Type B pancreatic cell (in vitro differentiated cells): ENCODE measurements at regions not wholly inside any gene's neighbourhood (a gene's known extent, or its start where the extent isn't known, plus 50 kb on each side); places are given as distances from the start of the nearest gene placed in this dataset.

Source experiments
- DNase-seq: peaks from one replicate; pipeline ENCODE4 v3.0.0; 2021; ENCODE audit warnings: mixed read lengths; ENCODE audit not compliant: unreplicated experiment; ENCODE audit errors: extremely low spot score
- H3K27ac Mint-ChIP-seq: 2 replicates; pipeline ENCODE4 v1.8.0; 2021; ENCODE audit warnings: mild to moderate bottlenecking, mixed read lengths
- H3K27me3 Mint-ChIP-seq: 2 replicates; pipeline ENCODE4 v1.8.0; 2021; ENCODE audit warnings: mixed read lengths
- H3K36me3 Mint-ChIP-seq: 2 replicates; pipeline ENCODE4 v1.8.0; 2021; ENCODE audit warnings: mixed read lengths
- H3K4me1 Mint-ChIP-seq: one replicate; pipeline ENCODE4 v1.8.0; 2021; ENCODE audit warnings: mixed read lengths; ENCODE audit not compliant: unreplicated experiment
- H3K4me3 Mint-ChIP-seq: 2 replicates; pipeline ENCODE4 v1.8.0; 2021; ENCODE audit warnings: mild to moderate bottlenecking, mixed read lengths
- H3K9me3 Mint-ChIP-seq: 2 replicates; pipeline ENCODE4 v1.8.0; 2021; ENCODE audit warnings: mixed read lengths
- CTCF ChIP-seq: fragments of 200-600 bp; sonication (generic); conservative IDR thresholded peaks from 2 replicates; pipeline ENCODE4 v1.5.0; 2021; ENCODE audit warnings: antibody characterized with exemption, mild to moderate bottlenecking

- Mint-ChIP-seq H3K27me3 (no peaks in the 10 kb centered on the region), H3K36me3 (no peaks in the 10 kb centered on the region), H3K4me3 (no peak overlapping the region), H3K4me1 (no peaks in the 10 kb centered on the region), H3K27ac (no peak overlapping the region), H3K9me3 (no peaks in the 10 kb centered on the region)
- no peak for TF ChIP-seq CTCF
- DNase-seq: no peak
Observed at GRCh38 chr15:95503640-95504225, 826.8 kb upstream of the NR2F2 start.

- no peaks in the 10 kb centered on the region for H3K27me3 Mint-ChIP-seq
Observed at GRCh38 chr15:95511671-95512070, 818.8 kb upstream of the NR2F2 start.

GRCh38 chr15:95512906-95513305, 817.6 kb upstream of the NR2F2 start:
- no peak for DNase-seq
- H3K4me1 Mint-ChIP-seq: no peaks in the 10 kb centered on the region
- H3K9me3 Mint-ChIP-seq: peaks cover 8% of the 10 kb centered on the region
- TF ChIP-seq CTCF: no peak
- H3K4me3 Mint-ChIP-seq: no peak overlapping the region
- H3K27ac Mint-ChIP-seq: no peak overlapping the region
- H3K36me3 Mint-ChIP-seq: no peaks in the 10 kb centered on the region
- H3K27me3 Mint-ChIP-seq: no peaks in the 10 kb centered on the region

More at GRCh38 chr15:95511671-95512070, 818.8 kb upstream of the NR2F2 start:
- no peak for TF ChIP-seq CTCF
- peaks cover 8% of the 10 kb centered on the region for H3K9me3 Mint-ChIP-seq
- H3K4me1 Mint-ChIP-seq: no peaks in the 10 kb centered on the region
- no peak overlapping the region for H3K27ac Mint-ChIP-seq
- no peak overlapping the region for H3K4me3 Mint-ChIP-seq
- DNase-seq: no peak
- no peaks in the 10 kb centered on the region for H3K36me3 Mint-ChIP-seq

GRCh38 chr15:95519887-95520286, 810.6 kb upstream of the NR2F2 start:
- no peaks in the 10 kb centered on the region for H3K4me1 Mint-ChIP-seq
- DNase-seq: no peak
- TF ChIP-seq CTCF: no peak
- no peak overlapping the region for H3K4me3 Mint-ChIP-seq
- no peak overlapping the region for H3K27ac Mint-ChIP-seq
- no peaks in the 10 kb centered on the region for H3K36me3 Mint-ChIP-seq
- H3K27me3 Mint-ChIP-seq: no peaks in the 10 kb centered on the region
- peaks cover under 1% of the 10 kb centered on the region for H3K9me3 Mint-ChIP-seq

- DNase-seq: no peak
- H3K4me3 Mint-ChIP-seq: no peak overlapping the region
- H3K4me1 Mint-ChIP-seq: no peaks in the 10 kb centered on the region
- TF ChIP-seq CTCF: no peak
- H3K27me3 Mint-ChIP-seq: no peaks in the 10 kb centered on the region
- peaks cover 3% of the 10 kb centered on the region for H3K36me3 Mint-ChIP-seq
- H3K27ac Mint-ChIP-seq: no peak overlapping the region
- peaks cover 7% of the 10 kb centered on the region for H3K9me3 Mint-ChIP-seq
Observed at GRCh38 chr15:95520511-95520910, 810.0 kb upstream of the NR2F2 start.

- no peak for TF ChIP-seq CTCF
- Mint-ChIP-seq H3K9me3 (peaks cover 7% of the 10 kb centered on the region), H3K36me3 (peaks cover 3% of the 10 kb centered on the region), H3K27me3 (no peaks in the 10 kb centered on the region), H3K4me3 (no peak overlapping the region), H3K27ac (no peak overlapping the region), H3K4me1 (no peaks in the 10 kb centered on the region)
- no peak for DNase-seq
Observed at GRCh38 chr15:95520922-95521321, 809.6 kb upstream of the NR2F2 start.
